ENCODE measurements at regions not wholly inside any gene's neighbourhood (a gene's known extent, or its start where the extent isn't known, plus 50 kb on each side); places are given as distances from the start of the nearest gene placed in this dataset.
"Not testable (repeated sequence)": the region's sequence is repeated elsewhere in the genome, so short reads cannot be mapped to it uniquely, and the experiment has no call there.

- Mint-ChIP-seq H3K4me3 (peak overlapping the region; percentile 30 to 34), H3K27ac (no peak overlapping the region), H3K9me3 (no peaks in the 10 kb centered on the region), H3K27me3 (no peaks in the 10 kb centered on the region), H3K4me1 (peaks cover 21% of the 10 kb centered on the region)
- ATAC-seq (peak; percentile 67), DNase-seq (no peak)
Observed at GRCh38 chr12:96120359-96121100, 73.6 kb upstream of the ELK3 start.

DNA sequence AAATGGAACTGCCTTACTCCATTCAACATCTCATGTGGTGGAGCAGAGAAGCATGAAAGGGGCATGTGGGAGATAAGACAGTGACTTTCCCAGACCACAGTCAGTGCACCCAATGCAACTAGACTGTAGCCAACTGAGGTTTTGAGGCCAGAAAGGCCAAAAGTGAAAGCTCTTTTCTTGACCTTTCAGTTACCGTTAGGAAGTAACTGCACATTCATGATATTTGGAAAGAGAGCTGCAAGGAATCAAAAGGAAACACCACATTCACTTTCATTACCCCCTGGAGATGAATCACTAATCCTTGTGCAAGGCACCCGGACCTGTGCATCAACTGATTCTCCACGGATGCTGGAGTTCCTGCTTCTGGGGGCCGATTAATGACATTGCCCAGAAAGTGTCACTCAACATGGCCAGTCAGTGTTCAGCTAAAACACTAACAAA lies 72.9 kb upstream of the ELK3 start:
- Mint-ChIP-seq H3K9me3 (no peaks in the 10 kb centered on the region), H3K27ac (no peak overlapping the region), H3K27me3 (no peaks in the 10 kb centered on the region), H3K4me1 (peaks cover 21% of the 10 kb centered on the region), H3K4me3 (peak overlapping the region in 1 of 2 donors; percentile 30)
- peak; percentile 88 for ATAC-seq
- peak in 1 of 2 donors; percentile 23 for DNase-seq

DNA sequence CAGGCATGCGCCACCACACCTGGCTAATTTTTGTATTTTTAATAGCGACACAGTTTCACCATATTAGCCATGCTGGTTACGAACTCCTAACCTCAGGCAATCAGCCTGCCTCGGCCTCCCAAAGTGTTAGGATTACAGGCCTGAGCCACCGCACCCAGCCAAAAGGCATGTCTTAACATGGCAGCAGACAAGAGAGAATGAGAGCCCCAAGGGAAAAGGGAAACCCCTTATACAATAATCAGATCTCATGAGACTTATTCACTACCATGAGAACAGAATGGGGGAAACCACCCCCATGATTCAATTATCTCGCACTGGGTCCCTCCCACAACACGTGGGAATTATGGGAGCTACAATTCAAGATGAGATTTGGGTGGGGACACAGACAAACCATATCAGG lies 65.9 kb upstream of the ELK3 start:
- DNase-seq, ATAC-seq, H3K4me1 Mint-ChIP-seq: not testable (repeated sequence)

DNA sequence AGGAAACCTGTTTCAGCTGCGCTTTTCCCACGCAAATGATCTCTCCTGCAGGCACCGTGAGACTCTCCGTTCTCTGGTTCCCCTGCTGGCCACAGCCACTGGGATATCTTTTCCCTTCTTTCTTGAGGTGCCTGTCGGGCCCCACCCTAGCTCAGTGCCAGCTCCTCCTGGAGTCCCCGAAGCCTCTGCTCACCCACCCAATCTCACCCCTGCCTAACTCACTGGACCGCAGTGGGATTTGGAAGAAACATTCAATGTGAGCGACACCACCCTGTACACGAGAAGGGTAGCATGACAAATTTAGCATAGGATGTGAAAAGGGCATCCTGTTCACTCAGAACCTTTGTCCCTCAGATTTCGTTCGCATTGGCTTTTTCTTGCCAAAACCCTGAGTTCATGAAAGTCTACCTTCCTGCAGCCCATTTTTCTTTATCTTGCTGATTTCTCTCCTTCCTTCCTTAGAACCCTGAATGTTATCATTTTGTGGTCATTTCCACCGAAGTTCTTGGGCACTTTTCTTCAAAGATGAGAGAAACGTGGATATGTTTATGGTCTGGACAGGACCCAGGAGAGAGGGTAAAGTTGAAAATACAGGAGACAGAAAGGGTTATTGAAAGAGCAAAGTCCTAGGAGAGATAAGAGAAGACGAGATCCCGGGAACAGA lies 63.6 kb upstream of the ELK3 start:
- DNase-seq (no peak), ATAC-seq (no peak)
- Mint-ChIP-seq H3K4me3 (no peak overlapping the region), H3K4me1 (peaks cover 10% of the 10 kb centered on the region), H3K27me3 (peaks cover 17% of the 10 kb centered on the region), H3K27ac (peak overlapping the region in 1 of 2 donors; percentile 19), H3K9me3 (no peaks in the 10 kb centered on the region)

More for the DNA sequence above, 65.9 kb upstream of the ELK3 start:
- H3K27me3 Mint-ChIP-seq, result peaks cover 17% of the 10 kb centered on the region
- H3K9me3 Mint-ChIP-seq, H3K27ac Mint-ChIP-seq, H3K4me3 Mint-ChIP-seq: not testable (repeated sequence)

DNA sequence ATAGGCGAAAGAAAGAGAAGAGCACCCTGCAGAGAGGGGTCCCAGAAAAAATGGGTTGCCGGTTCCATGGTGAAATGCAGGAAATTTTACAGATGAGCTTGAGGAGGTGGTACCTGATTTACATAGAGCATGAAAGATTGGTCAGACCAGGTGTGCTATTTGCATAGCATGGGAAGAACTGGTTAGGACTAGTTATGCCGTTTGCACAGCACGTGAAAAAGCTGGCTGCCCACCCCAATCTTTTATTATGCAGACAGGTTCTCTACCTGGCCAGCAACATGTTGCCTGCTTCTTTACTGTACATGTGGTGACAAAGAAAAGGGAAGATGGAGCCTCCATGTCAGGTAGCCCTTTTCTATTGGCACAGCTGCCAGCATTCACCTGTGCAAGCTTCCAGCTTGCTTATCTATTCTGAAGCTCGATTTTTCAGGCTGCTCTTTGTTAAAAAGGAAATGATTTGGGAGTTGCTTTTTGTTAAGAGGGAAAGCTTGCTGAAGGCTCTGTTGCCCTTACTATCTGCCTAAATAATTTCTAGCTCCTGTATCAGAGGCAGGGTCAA lies 62.9 kb upstream of the ELK3 start:
- DNase-seq, result no peak
- ATAC-seq, result no peak
- no peak overlapping the region for H3K4me3 Mint-ChIP-seq
- peaks cover 16% of the 10 kb centered on the region for H3K4me1 Mint-ChIP-seq
- H3K27ac Mint-ChIP-seq, result no peak overlapping the region
- H3K9me3 Mint-ChIP-seq, result no peaks in the 10 kb centered on the region
- peaks cover 17% of the 10 kb centered on the region for H3K27me3 Mint-ChIP-seq

DNA sequence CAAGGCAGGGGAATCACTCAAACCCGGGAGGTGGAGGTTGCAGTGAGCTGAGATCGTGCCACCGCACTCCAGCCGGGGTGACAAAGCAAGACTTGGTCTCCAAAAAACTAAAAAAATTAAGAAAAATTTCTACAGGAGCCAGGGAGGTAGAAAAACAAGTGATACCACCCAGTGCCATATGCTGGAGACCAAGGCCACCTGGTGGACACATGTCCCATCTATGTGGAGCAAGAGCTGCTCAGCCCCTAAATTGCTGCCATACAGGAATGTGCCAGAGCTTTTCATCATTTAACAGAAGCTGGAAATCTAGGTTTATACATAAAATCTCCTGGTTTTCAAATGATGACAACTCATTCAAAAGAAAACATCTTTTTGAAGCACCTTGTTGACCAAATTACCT lies 61.4 kb upstream of the ELK3 start:
- ATAC-seq, result no peak
- Mint-ChIP-seq H3K4me1 (peaks cover 22% of the 10 kb centered on the region), H3K9me3 (no peaks in the 10 kb centered on the region), H3K4me3 (no peak overlapping the region), H3K27ac (no peak overlapping the region), H3K27me3 (peaks cover 17% of the 10 kb centered on the region)
- DNase-seq, result peak in 1 of 2 donors; percentile 20

DNA sequence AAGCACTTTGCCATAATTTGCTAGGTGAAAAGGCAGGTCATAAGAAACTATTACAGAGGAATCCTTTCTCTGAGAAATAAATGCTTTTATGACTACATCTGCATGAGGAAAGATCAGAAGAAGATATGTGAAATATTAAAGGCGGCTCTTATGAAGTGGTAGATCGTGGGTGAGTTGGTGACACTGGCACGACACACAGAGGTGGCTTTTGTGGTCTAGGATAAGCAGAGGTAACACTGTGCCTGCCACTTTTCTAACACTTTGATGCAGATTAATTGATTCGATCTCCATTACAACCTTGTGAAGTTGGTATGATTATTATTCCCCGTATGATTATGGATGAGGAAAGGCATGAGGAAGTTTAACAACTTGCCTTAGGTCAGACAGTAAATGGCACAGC lies 60.0 kb upstream of the ELK3 start:
- H3K27ac Mint-ChIP-seq, result no peak overlapping the region
- no peaks in the 10 kb centered on the region for H3K9me3 Mint-ChIP-seq
- H3K4me3 Mint-ChIP-seq, result no peak overlapping the region
- DNase-seq, result no peak
- peak; percentile 56 for ATAC-seq
- H3K4me1 Mint-ChIP-seq, result peaks cover 22% of the 10 kb centered on the region
- H3K27me3 Mint-ChIP-seq, result peaks cover 17% of the 10 kb centered on the region

DNA sequence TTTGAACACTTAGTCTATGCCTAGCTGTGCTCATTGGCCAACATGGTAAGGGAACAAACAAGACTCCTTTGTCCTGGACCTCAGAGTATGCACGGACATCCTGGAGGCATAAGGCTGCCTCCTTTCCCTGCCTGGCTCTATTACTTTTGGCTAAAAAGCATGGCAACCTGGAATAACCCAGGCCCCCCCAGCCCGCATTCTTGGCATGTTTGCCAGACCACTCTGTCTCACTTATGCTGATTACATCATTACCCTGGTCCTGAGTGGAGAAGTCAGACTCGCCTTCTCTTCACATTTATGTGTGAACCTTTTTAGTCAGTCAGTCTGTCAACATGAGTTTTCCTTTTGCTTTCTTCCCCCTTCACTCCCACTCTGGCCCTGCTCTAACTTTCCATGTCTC lies 58.0 kb upstream of the ELK3 start:
- Mint-ChIP-seq H3K9me3 (no peaks in the 10 kb centered on the region), H3K27me3 (peaks cover 6% of the 10 kb centered on the region), H3K4me1 (peaks cover 31% of the 10 kb centered on the region), H3K27ac (no peak overlapping the region), H3K4me3 (no peak overlapping the region)
- DNase-seq (no peak), ATAC-seq (no peak)

DNA sequence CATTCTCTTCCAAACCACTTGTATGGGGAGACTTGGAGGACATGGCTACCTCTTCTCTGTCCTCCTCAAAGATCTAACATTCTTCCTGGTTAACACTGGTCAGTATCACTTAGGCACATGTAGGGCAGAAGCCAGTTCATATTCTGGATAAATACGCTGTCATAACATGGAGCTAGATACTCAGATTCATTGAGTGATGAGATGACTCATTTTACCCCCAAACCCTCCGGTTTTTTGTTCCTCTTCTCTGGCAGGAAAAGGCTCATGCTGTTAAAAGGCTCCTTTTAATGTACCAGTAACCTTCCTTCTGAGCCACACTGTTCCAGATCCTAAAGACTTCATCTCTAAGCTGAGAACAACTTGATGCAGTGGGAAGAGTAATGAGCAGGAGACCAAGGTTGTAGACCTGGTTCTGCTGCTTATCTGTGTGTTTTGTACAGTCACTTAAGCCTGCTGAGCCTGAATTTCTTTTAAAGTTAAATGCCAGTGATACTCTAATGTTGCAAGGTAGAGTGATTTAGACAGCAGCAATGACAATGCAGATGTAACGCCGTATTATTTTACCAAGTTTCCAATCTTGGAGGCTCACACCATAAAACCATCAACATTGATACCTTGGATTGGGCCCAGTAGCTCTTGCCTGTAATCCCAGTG lies 57.3 kb upstream of the ELK3 start:
- Mint-ChIP-seq H3K4me3 (no peak overlapping the region), H3K9me3 (no peaks in the 10 kb centered on the region), H3K27me3 (no peaks in the 10 kb centered on the region), H3K27ac (no peak overlapping the region), H3K4me1 (peaks cover 31% of the 10 kb centered on the region)
- no peak for DNase-seq
- peak; percentile 64 for ATAC-seq

DNA sequence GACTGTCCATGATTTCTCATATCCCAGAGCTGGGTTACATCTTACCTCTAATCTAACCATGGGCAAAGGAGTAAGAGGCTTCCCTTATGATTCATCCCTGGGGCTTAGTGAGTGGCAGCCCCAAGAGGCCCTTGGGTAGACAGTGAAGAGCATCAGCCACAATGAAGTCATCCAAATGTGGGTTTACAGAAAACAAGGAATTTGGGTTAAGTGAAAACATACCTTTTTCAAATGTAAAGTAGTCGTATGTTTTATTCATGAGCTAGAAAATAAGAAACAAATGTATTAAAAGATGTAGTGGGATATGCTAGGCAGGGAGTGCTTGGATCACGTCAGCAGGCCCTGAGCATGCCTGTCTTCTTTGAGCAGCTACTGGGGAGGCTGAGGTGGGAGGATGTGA lies 54.0 kb upstream of the ELK3 start:
- ATAC-seq (peak; percentile 65), DNase-seq (no peak)
- Mint-ChIP-seq H3K4me1 (peaks cover 40% of the 10 kb centered on the region), H3K4me3 (no peak overlapping the region), H3K27ac (peak overlapping the region in 1 of 2 donors; percentile 45), H3K27me3 (no peaks in the 10 kb centered on the region), H3K9me3 (no peaks in the 10 kb centered on the region)

DNA sequence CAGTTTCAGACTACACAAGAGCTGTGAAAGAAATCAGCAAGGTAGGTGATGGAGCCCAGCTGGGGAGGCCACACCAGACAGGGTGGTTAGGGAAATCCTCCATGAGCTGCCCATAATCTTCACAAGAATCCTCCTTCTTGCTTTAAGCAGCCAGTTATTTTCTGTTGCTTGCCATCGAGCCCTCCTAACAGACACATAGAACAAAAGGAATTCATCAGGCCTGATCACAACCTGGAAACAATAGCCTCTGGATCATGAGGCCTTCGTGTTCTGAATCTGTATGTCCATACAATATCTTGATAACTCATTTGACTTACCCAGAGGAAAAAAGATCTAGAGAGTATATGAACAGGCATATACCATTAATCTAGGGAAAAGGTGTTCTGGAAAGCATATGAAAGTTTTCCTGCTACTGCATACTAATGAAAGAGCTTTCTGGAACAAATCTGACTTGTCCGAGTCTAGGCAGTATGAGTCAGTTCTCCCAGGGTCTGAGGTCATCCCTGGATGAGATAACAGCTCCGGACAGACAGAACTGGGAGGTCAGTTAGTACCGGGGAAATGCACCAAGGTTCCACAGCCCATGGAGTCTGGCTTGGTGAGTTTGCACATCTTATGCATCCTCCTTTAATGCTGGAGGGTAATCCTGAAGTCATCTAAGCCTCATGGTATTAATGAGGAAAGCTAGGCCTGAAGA lies 52.8 kb upstream of the ELK3 start:
- ATAC-seq (no peak), DNase-seq (no peak)
- Mint-ChIP-seq H3K4me3 (no peak overlapping the region), H3K27me3 (no peaks in the 10 kb centered on the region), H3K4me1 (peaks cover 34% of the 10 kb centered on the region), H3K9me3 (no peaks in the 10 kb centered on the region), H3K27ac (no peak overlapping the region)

GRCh38 chr12:96143392-96143791 lies 50.8 kb upstream of the ELK3 start:
- H3K27ac Mint-ChIP-seq, result peak overlapping the region; percentile 2 to 18

DNA sequence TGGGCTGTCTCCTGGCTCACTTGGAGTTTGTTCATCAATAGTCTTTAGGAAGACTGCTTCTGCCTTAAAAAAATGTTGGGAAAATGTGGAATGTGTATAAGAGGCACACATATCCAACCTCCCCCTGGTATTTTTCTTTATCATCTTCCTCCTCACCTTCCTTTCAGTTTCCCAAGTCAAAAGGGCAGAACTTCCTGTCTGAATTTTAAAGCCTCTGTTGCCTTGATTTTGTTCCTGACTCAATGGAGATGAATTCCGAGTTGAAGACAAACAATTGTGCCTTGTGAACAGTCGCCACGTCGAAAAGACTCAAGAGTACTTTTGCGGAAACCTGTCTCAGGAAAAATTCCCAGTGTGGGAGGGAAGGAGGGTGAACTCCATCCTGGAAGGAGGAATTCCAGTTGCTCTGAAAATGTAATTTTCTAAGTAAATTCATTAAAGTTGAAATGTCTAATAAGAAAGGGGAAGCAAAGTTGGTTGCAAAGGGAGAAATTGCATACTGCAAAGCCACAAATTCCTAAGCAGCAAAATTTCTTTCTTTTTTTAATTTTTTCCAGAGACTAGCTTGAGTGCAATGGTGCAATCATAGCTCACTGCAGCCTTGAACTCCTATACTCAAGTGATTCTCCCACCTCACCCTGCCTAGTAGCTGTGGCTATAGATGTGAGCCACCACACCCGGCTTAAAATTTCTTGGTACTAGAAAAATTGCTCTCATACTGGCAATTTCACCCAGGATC lies 50.2 kb upstream of the ELK3 start:
- no peaks in the 10 kb centered on the region for H3K27me3 Mint-ChIP-seq
- no peak overlapping the region for H3K27ac Mint-ChIP-seq
- ATAC-seq (no peak), DNase-seq (no peak)
- peaks cover 28% of the 10 kb centered on the region for H3K4me1 Mint-ChIP-seq
- H3K9me3 Mint-ChIP-seq, result no peaks in the 10 kb centered on the region
- peak overlapping the region; percentile 20 to 41 for H3K4me3 Mint-ChIP-seq

More at GRCh38 chr12:96143392-96143791, 50.8 kb upstream of the ELK3 start:
- Mint-ChIP-seq H3K9me3 (no peaks in the 10 kb centered on the region), H3K27me3 (no peaks in the 10 kb centered on the region), H3K4me3 (peak overlapping the region; percentile 20 to 55), H3K4me1 (peaks cover 28% of the 10 kb centered on the region)
- ATAC-seq (no peak), DNase-seq (no peak)

All from stimulated activated naive CD8-positive, alpha-beta T cell treated with anti-CD3 and anti-CD28 coated beads, Interleukin-15, amount 100 ng/mL, for 72 hours (primary cell).